ENCODE measurements at regions not wholly inside any gene's neighbourhood (a gene's known extent, or its start where the extent isn't known, plus 50 kb on each side); places are given as distances from the start of the nearest gene placed in this dataset.

- Histone ChIP-seq H3K9me3 (ENCODE audit: control insufficient read depth in 4 of 4, low read length in 3 of 4) (no peaks in the 10 kb centered on the region), H3K27me3 (ENCODE audit: control insufficient read depth in 4 of 4, insufficient read depth in 4 of 4, low read length in 3 of 4) (no peaks in the 10 kb centered on the region), H3K4me3 (ENCODE audit: low read depth in 1 of 3, low read length in 3 of 3) (no peak overlapping the region), H3K4me1 (ENCODE audit: control insufficient read depth in 4 of 4, insufficient read depth in 4 of 4, low read length in 3 of 4) (no peaks in the 10 kb centered on the region), H3K9ac (ENCODE audit: low read depth in 1 of 2, low read length in 2 of 2) (no peak overlapping the region), H3K27ac (ENCODE audit: low read depth in 1 of 2, low read length in 2 of 2) (no peak overlapping the region), H3K36me3 (ENCODE audit: control insufficient read depth in 4 of 4, insufficient read depth in 3 of 4, low read depth in 1 of 4, low read length in 3 of 4) (no peaks in the 10 kb centered on the region)
- 79% methylated on average over 2 of the region's 2 CpGs for whole genome bisulfite sequencing
- no peak for DNase-seq (ENCODE audit: low spot score)
- TF ChIP-seq SP1 (IDR thresholded peaks at IDR 0.05) (no peak), NR2F2 (IDR thresholded peaks at IDR 0.05) (no peak), HNF4G (IDR thresholded peaks at IDR 0.05) (no peak), EGR1 (IDR thresholded peaks at IDR 0.05; ENCODE audit: low read depth in 2 of 2) (no peak), HNF4A (conservative IDR thresholded peaks at IDR 0.05) (no peak), JUND (IDR thresholded peaks at IDR 0.05) (no peak), ATF3 (IDR thresholded peaks at IDR 0.05) (no peak), CTCF (IDR thresholded peaks at IDR 0.05; ENCODE audit: low read depth, low read length, missing input control) (no peak), GABPA (IDR thresholded peaks at IDR 0.05 in 1 of 2, conservative IDR thresholded peaks at IDR 0.05 in 1 of 2) (no peak), RAD21 (IDR thresholded peaks at IDR 0.05) (no peak), MAX (IDR thresholded peaks at IDR 0.05) (no peak), ZBTB33 (IDR thresholded peaks at IDR 0.05) (no peak), TAF1 (conservative IDR thresholded peaks at IDR 0.05) (no peak), FOXA1 (IDR thresholded peaks at IDR 0.05) (no peak), YY1 (IDR thresholded peaks at IDR 0.05) (no peak), RXRA (IDR thresholded peaks at IDR 0.05) (no peak), REST (IDR thresholded peaks at IDR 0.05) (no peak), FOXA2 (IDR thresholded peaks at IDR 0.05) (no peak)
Observed at GRCh38 chr15:47516558-47516957, 200.7 kb upstream of the SEMA6D start.
